GM23248 (cell line): ENCODE measurements at regions not wholly inside any gene's neighbourhood (a gene's known extent, or its start where the extent isn't known, plus 50 kb on each side); places are given as distances from the start of the nearest gene placed in this dataset.

Experiments used
- DNase-seq: peaks from one replicate; pipeline ENCODE4 v3.0.0-alpha.2; 2015
- H2AFZ ChIP-seq: fragments of 200-600 bp; sonication (generic); 2 replicates; pipeline ENCODE4 v1.6.1; 2016; ENCODE audit warnings: antibody characterized with exemption
- H3F3A ChIP-seq: fragments of 200-600 bp; sonication (generic); 2 replicates; pipeline ENCODE4 v1.6.1; 2016; ENCODE audit warnings: mild to moderate bottlenecking, antibody characterized with exemption, mixed run types; ENCODE audit not compliant: insufficient read depth
- H3K27ac ChIP-seq: fragments of 200-600 bp; sonication (generic); 2 replicates; pipeline ENCODE4 v1.5.1; 2016; ENCODE audit warnings: mild to moderate bottlenecking
- H3K27me3 ChIP-seq: fragments of 200-600 bp; sonication (generic); replicated peaks from 2 replicates; pipeline ENCODE4 v1.6.1; 2016; ENCODE audit warnings: mild to moderate bottlenecking; ENCODE audit not compliant: insufficient read depth
- H3K36me3 ChIP-seq: fragments of 200-600 bp; sonication (generic); 2 replicates; pipeline ENCODE4 v1.6.1; 2016; ENCODE audit warnings: low read depth, mild to moderate bottlenecking
- H3K4me1 ChIP-seq: fragments of 200-600 bp; sonication (generic); 2 replicates; pipeline ENCODE4 v1.6.1; 2016; ENCODE audit warnings: mild to moderate bottlenecking; ENCODE audit not compliant: insufficient read depth
- H3K4me2 ChIP-seq: fragments of 200-600 bp; sonication (generic); one replicate; pipeline ENCODE4 v1.6.1; 2016; ENCODE audit warnings: mild to moderate bottlenecking; ENCODE audit not compliant: unreplicated experiment
- H3K4me3 ChIP-seq: fragments of 200-600 bp; sonication (generic); 2 replicates; pipeline ENCODE4 v1.5.1; 2016; ENCODE audit warnings: mild to moderate bottlenecking
- H3K79me2 ChIP-seq: fragments of 200-600 bp; sonication (generic); 2 replicates; pipeline ENCODE4 v1.6.1; 2016; ENCODE audit warnings: mild to moderate bottlenecking; ENCODE audit not compliant: insufficient read depth
- H3K9ac ChIP-seq: fragments of 200-600 bp; sonication (generic); 2 replicates; pipeline ENCODE4 v1.6.1; 2016; ENCODE audit warnings: mild to moderate bottlenecking
- H3K9me2 ChIP-seq: fragments of 200-600 bp; sonication (generic); 2 replicates; pipeline ENCODE4 v1.6.1; 2016; ENCODE audit warnings: mixed run types, mild to moderate bottlenecking, moderate library complexity; ENCODE audit not compliant: insufficient read depth
- H3K9me3 ChIP-seq: fragments of 200-600 bp; sonication (generic); one replicate; pipeline ENCODE4 v1.6.1; 2017; ENCODE audit warnings: low read depth
- H4K20me1 ChIP-seq: fragments of 200-600 bp; sonication (generic); 2 replicates; pipeline ENCODE4 v1.6.0; 2016; ENCODE audit not compliant: insufficient read depth
- EZH2 ChIP-seq: fragments of 200-600 bp; sonication (generic); IDR thresholded peaks from 2 replicates; pipeline ENCODE4 v1.6.1; 2018; ENCODE audit warnings: antibody characterized with exemption, mild to moderate bottlenecking; ENCODE audit not compliant: insufficient read depth, poor library complexity, severe bottlenecking
- EZH2phosphoT487 ChIP-seq: fragments of 200-600 bp; sonication (generic); IDR thresholded peaks from 2 replicates; pipeline ENCODE4 v1.6.1; 2018; ENCODE audit warnings: antibody characterized with exemption, moderate library complexity, mild to moderate bottlenecking, low read depth; ENCODE audit not compliant: insufficient read depth
- WGBS, 2 experiments: methylation state at CpG; one replicate each; pipeline ENCODE4 v1.1.6; 2015 to 2017; ENCODE audit warnings: low lambda C conversion rate in 2 of 2, low coverage in 1 of 2; ENCODE audit errors: missing lambda C conversion rate in 2 of 2; 5-methylcytosine and 5-hydroxymethylcytosine counted together
- in situ Hi-C: fragments of 300-500 bp; cut with MboI; formaldehyde crosslinking; loops from 2 replicates; pipeline ENCODE4 v1.15.0; 2020

DNA sequence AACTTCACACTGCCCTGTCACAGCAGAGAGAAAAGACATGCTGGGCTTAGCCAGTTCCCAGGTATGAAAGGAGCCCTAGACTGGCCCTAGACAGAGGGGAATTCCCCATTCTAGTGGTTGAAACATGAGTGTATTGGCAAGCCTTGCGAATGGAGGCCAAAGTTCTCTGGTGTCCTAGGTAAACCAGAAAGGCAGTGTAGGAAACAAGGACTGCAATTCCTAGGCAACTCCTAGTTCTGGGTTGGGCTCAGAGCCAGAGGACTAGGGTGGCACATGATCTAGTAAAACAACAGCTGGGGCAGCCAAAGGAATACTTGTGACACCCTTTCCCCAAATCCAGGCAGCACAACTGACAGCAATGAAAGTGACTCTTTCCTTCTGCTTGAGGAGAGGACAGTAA, 265.0 kb upstream of the EPHA7 start:
- Histone ChIP-seq H3K4me1 (no peaks in the 10 kb centered on the region), H3K27me3 (no peaks in the 10 kb centered on the region), H3K4me2 (no peak overlapping the region), H3K4me3 (no peak overlapping the region), H3F3A (no peaks in the 10 kb centered on the region), H3K9me3 (peaks cover 3% of the 10 kb centered on the region), H3K36me3 (no peaks in the 10 kb centered on the region), H2AFZ (no peak overlapping the region), H3K9ac (no peak overlapping the region), H4K20me1 (no peaks in the 10 kb centered on the region), H3K27ac (no peak overlapping the region), H3K9me2 (no peaks in the 10 kb centered on the region), H3K79me2 (no peaks in the 10 kb centered on the region)
- in situ Hi-C loops = no loop called here
- TF ChIP-seq EZH2 (no peak), EZH2phosphoT487 (no peak)
- 23 to 26% methylated on average over 1 of the region's 1 CpG for WGBS, 2 experiments
- no peak for DNase-seq

DNA sequence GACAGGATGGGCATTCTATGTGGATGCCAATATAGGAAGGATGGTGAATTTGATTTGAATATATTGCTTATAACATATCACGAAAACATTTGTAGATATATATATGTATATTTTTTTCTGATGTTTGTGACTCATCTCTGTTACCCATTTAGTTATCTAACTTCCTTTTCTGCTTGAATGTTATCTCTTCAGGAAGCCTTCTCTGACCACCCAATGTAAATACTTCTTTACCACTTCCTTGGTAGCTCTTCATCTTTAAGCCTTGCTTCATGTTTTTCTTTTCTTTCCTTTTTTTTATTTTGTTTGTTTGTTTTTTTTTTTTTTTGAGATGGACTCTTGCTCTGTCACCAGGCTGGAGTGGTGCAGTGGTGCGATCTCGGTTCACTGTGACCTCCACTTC, 260.5 kb upstream of the EPHA7 start:
- H3F3A ChIP-seq = no peaks in the 10 kb centered on the region
- no peak for DNase-seq
- in situ Hi-C loops = no loop called here
- no peaks in the 10 kb centered on the region for H3K4me1 ChIP-seq
- peaks cover 6% of the 10 kb centered on the region for H3K9me3 ChIP-seq
- WGBS, 2 experiments = 64 to 69% methylated on average over 3 of the region's 3 CpGs
- no peaks in the 10 kb centered on the region for H4K20me1 ChIP-seq
- H3K9ac ChIP-seq = no peak overlapping the region
- H3K79me2 ChIP-seq = no peaks in the 10 kb centered on the region
- no peaks in the 10 kb centered on the region for H3K27me3 ChIP-seq
- no peak for TF ChIP-seq EZH2
- TF ChIP-seq EZH2phosphoT487 = no peak
- H3K9me2 ChIP-seq = no peaks in the 10 kb centered on the region
- no peak overlapping the region for H3K27ac ChIP-seq
- H3K4me3 ChIP-seq = no peak overlapping the region
- H2AFZ ChIP-seq = no peak overlapping the region
- no peaks in the 10 kb centered on the region for H3K36me3 ChIP-seq
- no peak overlapping the region for H3K4me2 ChIP-seq

DNA sequence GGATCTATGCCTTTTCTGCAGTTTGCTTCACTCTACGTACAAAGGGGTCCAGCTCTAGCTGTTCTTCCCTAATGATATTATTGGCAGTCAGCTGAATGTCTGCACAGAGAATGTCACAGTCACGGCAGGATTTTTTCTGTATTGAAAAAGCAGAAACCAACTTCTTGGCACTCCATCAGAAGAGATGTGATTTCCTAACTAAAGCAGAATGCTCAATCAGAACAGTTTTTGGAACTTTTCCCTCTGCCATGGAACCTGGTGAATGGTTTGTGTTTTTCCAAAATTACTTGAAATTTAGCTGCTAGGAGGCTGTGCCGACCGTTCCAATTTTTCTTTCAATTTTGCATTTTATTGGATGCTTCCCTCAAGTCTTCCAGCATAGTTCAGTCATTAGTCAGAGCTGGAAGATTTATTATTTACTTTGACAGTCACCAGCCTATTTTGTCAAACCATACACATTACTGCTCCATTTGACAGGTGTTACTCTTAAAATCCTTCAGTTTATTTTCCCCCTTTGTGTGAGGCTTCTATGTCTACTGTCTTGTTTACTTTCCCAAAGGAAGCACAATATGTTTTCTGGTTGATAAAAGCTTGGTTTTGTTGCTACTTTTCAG, 259.6 kb upstream of the EPHA7 start:
- H3K4me1 ChIP-seq = no peaks in the 10 kb centered on the region
- H3K79me2 ChIP-seq = no peaks in the 10 kb centered on the region
- H3F3A ChIP-seq = no peaks in the 10 kb centered on the region
- no peak overlapping the region for H3K9ac ChIP-seq
- H3K9me2 ChIP-seq = no peaks in the 10 kb centered on the region
- in situ Hi-C loops = no loop called here
- H2AFZ ChIP-seq = no peak overlapping the region
- DNase-seq = no peak
- no peak overlapping the region for H3K4me3 ChIP-seq
- H4K20me1 ChIP-seq = no peaks in the 10 kb centered on the region
- 1 to 4% methylated on average over 4 of the region's 4 CpGs for WGBS, 2 experiments
- H3K4me2 ChIP-seq = no peak overlapping the region
- TF ChIP-seq EZH2 = no peak
- peaks cover 6% of the 10 kb centered on the region for H3K9me3 ChIP-seq
- H3K36me3 ChIP-seq = no peaks in the 10 kb centered on the region
- no peak overlapping the region for H3K27ac ChIP-seq
- H3K27me3 ChIP-seq = no peaks in the 10 kb centered on the region

DNA sequence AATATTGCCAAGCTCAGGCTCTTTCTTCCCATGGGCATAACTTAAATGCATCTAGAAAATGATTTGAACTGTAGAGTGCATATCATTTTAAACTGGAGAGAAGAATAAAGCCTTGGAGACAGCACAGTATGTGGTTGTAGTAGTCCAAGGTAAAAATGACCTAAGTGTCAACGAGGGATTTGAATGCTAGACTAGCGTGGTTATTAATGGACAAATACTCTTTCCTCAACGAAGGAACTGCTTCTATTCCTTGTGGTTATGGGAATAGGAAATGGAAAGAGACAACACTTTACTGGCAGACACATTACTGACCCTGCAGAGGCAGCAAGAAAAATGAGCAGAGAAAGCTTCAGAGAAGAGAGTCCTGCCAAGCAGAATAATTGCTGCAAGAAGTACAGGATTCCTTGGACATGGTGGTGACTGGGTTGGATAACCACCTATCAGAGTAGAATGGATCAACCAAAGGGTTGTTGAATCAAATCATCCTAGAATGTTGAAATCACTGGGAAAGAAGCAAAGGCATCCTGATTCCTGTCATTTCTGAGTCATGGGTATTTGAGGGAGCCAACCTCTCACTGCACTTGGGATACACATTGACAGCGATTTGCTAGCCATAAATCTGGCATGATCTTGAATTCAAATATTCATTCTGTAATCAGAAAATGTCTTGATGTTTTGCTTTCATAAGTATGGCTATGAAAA, 258.1 kb upstream of the EPHA7 start:
- no peak for DNase-seq

More for the DNA sequence above, 258.1 kb upstream of the EPHA7 start:
- TF ChIP-seq EZH2 (no peak), EZH2phosphoT487 (no peak)
- 13 to 17% methylated on average over 4 of the region's 4 CpGs for WGBS, 2 experiments
- Histone ChIP-seq H3K27me3 (no peaks in the 10 kb centered on the region), H4K20me1 (no peaks in the 10 kb centered on the region), H3K4me2 (no peak overlapping the region), H3K36me3 (no peaks in the 10 kb centered on the region), H3K27ac (no peak overlapping the region), H3K79me2 (no peaks in the 10 kb centered on the region), H2AFZ (no peak overlapping the region), H3F3A (no peaks in the 10 kb centered on the region), H3K9me2 (no peaks in the 10 kb centered on the region; the same call in 1 of the 2 replicates), H3K4me1 (no peaks in the 10 kb centered on the region), H3K9me3 (peaks cover 6% of the 10 kb centered on the region), H3K4me3 (no peak overlapping the region), H3K9ac (no peak overlapping the region)
- in situ Hi-C loops = no loop called here
